GM23338 (cell line): ENCODE measurements at regions not wholly inside any gene's neighbourhood (a gene's known extent, or its start where the extent isn't known, plus 50 kb on each side); places are given as distances from the start of the nearest gene placed in this dataset.

Experiments
- CREB1 ChIP-seq: fragments of 250-450 bp; sonication (Bioruptor Pico); IDR thresholded peaks from 2 replicates; pipeline ENCODE4 v1.5.0; 2020; ENCODE audit warnings: low read depth, mild to moderate bottlenecking, moderate library complexity
- CTCF ChIP-seq, 2 experiments: fragments of 200-600 bp in 1 of 2; sonication (generic) in 1 of 2; conservative IDR thresholded peaks; 2 replicates each; pipeline versions ENCODE4 v1.5.1 to v1.6.1; 2016 to 2017; ENCODE audit warnings: antibody characterized with exemption in 2 of 2, low read depth in 2 of 2, mild to moderate bottlenecking in 2 of 2, moderate library complexity in 1 of 2
- ETS1 ChIP-seq: IDR thresholded peaks from 2 replicates; pipeline ENCODE4 v1.6.1; 2016; ENCODE audit warnings: antibody characterized with exemption
- EZH2 ChIP-seq: fragments of 200-600 bp; sonication (generic); IDR thresholded peaks from one replicate; pipeline ENCODE4 v1.8.0; 2017; ENCODE audit warnings: antibody characterized with exemption, mild to moderate bottlenecking, low read depth; ENCODE audit not compliant: unreplicated experiment
- EZH2phosphoT487 ChIP-seq: fragments of 200-600 bp; sonication (generic); IDR thresholded peaks from one replicate; pipeline ENCODE4 v1.8.1; 2018; ENCODE audit warnings: antibody characterized with exemption; ENCODE audit not compliant: unreplicated experiment
- JUNB ChIP-seq: IDR thresholded peaks from one replicate; pipeline ENCODE4 v1.6.1; 2016; ENCODE audit warnings: antibody characterized with exemption; ENCODE audit not compliant: unreplicated experiment
- NANOG ChIP-seq: IDR thresholded peaks from 2 replicates; pipeline ENCODE4 v1.6.1; 2016; ENCODE audit warnings: antibody characterized with exemption, borderline replicate concordance
- POLR2AphosphoS5 ChIP-seq: IDR thresholded peaks from 2 replicates; pipeline ENCODE4 v1.6.1; 2016; ENCODE audit warnings: antibody characterized with exemption, low read depth
- STAT1 ChIP-seq: IDR thresholded peaks from one replicate; pipeline ENCODE4 v1.6.1; 2016; ENCODE audit warnings: antibody characterized with exemption; ENCODE audit not compliant: unreplicated experiment
- ZNF114 ChIP-seq: fragments of 250-450 bp; sonication (Bioruptor Pico); IDR thresholded peaks from 2 replicates; pipeline ENCODE4 v1.5.0; 2020; ENCODE audit warnings: mild to moderate bottlenecking, moderate library complexity
- ZNF331 ChIP-seq: fragments of 250-450 bp; sonication (Bioruptor Pico); IDR thresholded peaks from 2 replicates; pipeline ENCODE4 v1.5.0; 2020; ENCODE audit warnings: low read depth, mild to moderate bottlenecking, moderate library complexity
- ZNF462 ChIP-seq: fragments of 250-450 bp; sonication (Bioruptor Pico); IDR thresholded peaks from 2 replicates; pipeline ENCODE4 v1.5.0; 2020; ENCODE audit warnings: mild to moderate bottlenecking, moderate library complexity
- TF ChIP-seq, protein P1 (sequence below): IDR thresholded peaks from one replicate; pipeline ENCODE4 v1.6.1; 2018; ENCODE audit warnings: antibody characterized with exemption; ENCODE audit not compliant: unreplicated experiment

GRCh38 chr17:33667052-33667509 lies 374.0 kb upstream of the ASIC2 start:
- TF ChIP-seq CTCF (conservative IDR thresholded peaks at IDR 0.05; ENCODE audit: low read depth in 2 of 2) (no peak), JUNB (no peak), EZH2 (no peak), POLR2AphosphoS5 (no peak), ZNF331 (CRISPR knock-in tag) (no peak), EZH2phosphoT487 (no peak), CREB1 (CRISPR knock-in tag) (no peak), STAT1 (no peak), ZNF114 (CRISPR knock-in tag) (no peak), ETS1 (no peak), ZNF462 (CRISPR knock-in tag) (no peak), NANOG (no peak)
- TF ChIP-seq, protein P1, sequence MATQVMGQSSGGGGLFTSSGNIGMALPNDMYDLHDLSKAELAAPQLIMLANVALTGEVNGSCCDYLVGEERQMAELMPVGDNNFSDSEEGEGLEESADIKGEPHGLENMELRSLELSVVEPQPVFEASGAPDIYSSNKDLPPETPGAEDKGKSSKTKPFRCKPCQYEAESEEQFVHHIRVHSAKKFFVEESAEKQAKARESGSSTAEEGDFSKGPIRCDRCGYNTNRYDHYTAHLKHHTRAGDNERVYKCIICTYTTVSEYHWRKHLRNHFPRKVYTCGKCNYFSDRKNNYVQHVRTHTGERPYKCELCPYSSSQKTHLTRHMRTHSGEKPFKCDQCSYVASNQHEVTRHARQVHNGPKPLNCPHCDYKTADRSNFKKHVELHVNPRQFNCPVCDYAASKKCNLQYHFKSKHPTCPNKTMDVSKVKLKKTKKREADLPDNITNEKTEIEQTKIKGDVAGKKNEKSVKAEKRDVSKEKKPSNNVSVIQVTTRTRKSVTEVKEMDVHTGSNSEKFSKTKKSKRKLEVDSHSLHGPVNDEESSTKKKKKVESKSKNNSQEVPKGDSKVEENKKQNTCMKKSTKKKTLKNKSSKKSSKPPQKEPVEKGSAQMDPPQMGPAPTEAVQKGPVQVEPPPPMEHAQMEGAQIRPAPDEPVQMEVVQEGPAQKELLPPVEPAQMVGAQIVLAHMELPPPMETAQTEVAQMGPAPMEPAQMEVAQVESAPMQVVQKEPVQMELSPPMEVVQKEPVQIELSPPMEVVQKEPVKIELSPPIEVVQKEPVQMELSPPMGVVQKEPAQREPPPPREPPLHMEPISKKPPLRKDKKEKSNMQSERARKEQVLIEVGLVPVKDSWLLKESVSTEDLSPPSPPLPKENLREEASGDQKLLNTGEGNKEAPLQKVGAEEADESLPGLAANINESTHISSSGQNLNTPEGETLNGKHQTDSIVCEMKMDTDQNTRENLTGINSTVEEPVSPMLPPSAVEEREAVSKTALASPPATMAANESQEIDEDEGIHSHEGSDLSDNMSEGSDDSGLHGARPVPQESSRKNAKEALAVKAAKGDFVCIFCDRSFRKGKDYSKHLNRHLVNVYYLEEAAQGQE: no peak
